Aorta (tissue), 5 donors: ENCODE measurements at regions not wholly inside any gene's neighbourhood (a gene's known extent, or its start where the extent isn't known, plus 50 kb on each side); places are given as distances from the start of the nearest gene placed in this dataset.

Source experiments
- ATAC-seq: fragments of 200-7000 bp; cut with Tn5 transposase; one replicate; pipeline ENCODE4 v1.9.1; 2022; ENCODE audit warnings: moderate library complexity; ENCODE audit not compliant: low FRiP score
- DNase-seq, 2 donors: peaks; one replicate each; pipeline ENCODE4 v3.0.0-alpha.2; 2020
- H3K27ac ChIP-seq, 2 donors: one replicate each; pipeline ENCODE4 v1.5.1; 2013; ENCODE audit warnings: low read length in 2 of 2, mild to moderate bottlenecking in 2 of 2, moderate library complexity in 2 of 2, control low read depth in 1 of 2, inconsistent platforms in 1 of 2, low read depth in 1 of 2
- H3K27me3 ChIP-seq, 2 donors: one replicate each; pipeline ENCODE4 v1.6.1; 2013; ENCODE audit warnings: control low read depth in 1 of 2, low read length in 1 of 2, mild to moderate bottlenecking in 1 of 2, moderate library complexity in 1 of 2; ENCODE audit not compliant: insufficient read depth in 2 of 2, control insufficient read depth in 1 of 2
- H3K36me3 ChIP-seq, 2 donors: one replicate each; pipeline ENCODE4 v1.6.1; 2013; ENCODE audit warnings: control low read depth in 1 of 2, low read length in 1 of 2, mild to moderate bottlenecking in 1 of 2; ENCODE audit not compliant: insufficient read depth in 2 of 2, control insufficient read depth in 1 of 2
- H3K4me1 ChIP-seq, 2 donors: one replicate each; pipeline ENCODE4 v1.6.1; 2013; ENCODE audit warnings: low read length in 2 of 2, control low read depth in 1 of 2, mild to moderate bottlenecking in 1 of 2, moderate library complexity in 1 of 2; ENCODE audit not compliant: insufficient read depth in 2 of 2, control insufficient read depth in 1 of 2
- H3K4me3 ChIP-seq, 2 donors: one replicate each; pipeline ENCODE4 v1.5.1; 2013; ENCODE audit warnings: low read length in 2 of 2, control low read depth in 1 of 2, mild to moderate bottlenecking in 1 of 2
- H3K9me3 ChIP-seq: one replicate; pipeline ENCODE4 v1.6.1; 2013; ENCODE audit warnings: mild to moderate bottlenecking, low read length; ENCODE audit not compliant: control insufficient read depth
- WGBS, 2 donors: extraction: QIAGEN DNeasy Blood & Tissue Kit; methylation state at CpG; one replicate each; pipeline ENCODE4 v1.1.7; 2013; 5-methylcytosine and 5-hydroxymethylcytosine counted together
- intact Hi-C, 2 donors: fragments of 100-400 bp; cut with DNase I; formaldehyde crosslinking; loops; one replicate each; pipeline versions ENCODE4 v1.14.2 to v1.15.0; 2022
- donor health status: healthy with polysubstance abuse.
- donor health status: Bipolar disorder and iron deficiency.
- donor health status: DM: no; HTN: no; CAD: no.
- donor health status: DM: no; HTN: no; CAD: no.
- donor health status: DM: yes; HTN: yes; CAD: no.

- Histone ChIP-seq H3K36me3 (no peaks in the 10 kb centered on the region), H3K9me3 (no peaks in the 10 kb centered on the region), H3K4me1 (no peaks in the 10 kb centered on the region), H3K27ac (no peak overlapping the region), H3K4me3 (no peak overlapping the region), H3K27me3 (no peaks in the 10 kb centered on the region)
- ATAC-seq (no peak), DNase-seq (no peak)
- intact Hi-C loops, result no loop called here
- 88% methylated on average over 8 of the region's 8 CpGs for WGBS, 2 donors
These were observed 655.8 kb downstream of the ZNF674 start for GRCh38 chrX:45889471-45889870.

- no peaks in the 10 kb centered on the region for H3K4me1 ChIP-seq
- no peak overlapping the region for H3K4me3 ChIP-seq
- intact Hi-C loops, result no loop called here
- ATAC-seq (no peak), DNase-seq (no peak)
- H3K9me3 ChIP-seq, result no peaks in the 10 kb centered on the region
- no peak overlapping the region for H3K27ac ChIP-seq
- H3K36me3 ChIP-seq, result no peaks in the 10 kb centered on the region
- no peaks in the 10 kb centered on the region for H3K27me3 ChIP-seq
These were observed 656.7 kb downstream of the ZNF674 start for GRCh38 chrX:45888518-45888917.

DNA sequence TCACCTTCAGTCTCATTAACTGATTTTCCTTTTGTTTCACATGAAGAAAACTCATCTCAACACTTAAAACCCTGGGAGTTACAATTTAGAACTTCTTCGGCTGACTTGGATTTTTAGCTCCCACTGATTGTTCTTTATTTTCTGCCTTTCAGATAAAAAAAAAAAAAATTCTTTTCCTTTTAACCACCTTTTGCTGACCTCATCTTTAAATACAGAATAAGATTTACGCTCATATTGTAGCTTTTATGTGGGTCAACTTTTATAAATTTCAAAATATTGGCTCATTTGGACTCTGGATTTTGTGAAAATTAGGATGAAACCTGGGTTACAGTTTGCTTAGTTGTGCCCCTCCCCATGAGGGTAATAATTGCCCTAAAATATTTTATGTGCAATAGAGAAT is 659.3 kb downstream of the ZNF674 start:
- H3K4me3 ChIP-seq, result no peak overlapping the region
- DNase-seq (no peak), ATAC-seq (no peak)
- no peaks in the 10 kb centered on the region for H3K9me3 ChIP-seq
- H3K4me1 ChIP-seq, result no peaks in the 10 kb centered on the region
- intact Hi-C loops, result no loop called here
- 88 to 96% methylated on average over 2 of the region's 2 CpGs for WGBS, 2 donors
- H3K27me3 ChIP-seq, result no peaks in the 10 kb centered on the region
- no peak overlapping the region for H3K27ac ChIP-seq
- no peaks in the 10 kb centered on the region for H3K36me3 ChIP-seq

- Histone ChIP-seq H3K4me1 (no peaks in the 10 kb centered on the region), H3K27me3 (no peaks in the 10 kb centered on the region), H3K9me3 (no peaks in the 10 kb centered on the region), H3K4me3 (no peak overlapping the region), H3K27ac (no peak overlapping the region), H3K36me3 (no peaks in the 10 kb centered on the region)
- intact Hi-C loops, result no loop called here
- ATAC-seq, result no peak
- 82 to 88% methylated on average over 3 of the region's 3 CpGs for WGBS, 2 donors
- DNase-seq, result no peak
These were observed 665.7 kb downstream of the ZNF674 start for GRCh38 chrX:45879512-45879911.

DNA sequence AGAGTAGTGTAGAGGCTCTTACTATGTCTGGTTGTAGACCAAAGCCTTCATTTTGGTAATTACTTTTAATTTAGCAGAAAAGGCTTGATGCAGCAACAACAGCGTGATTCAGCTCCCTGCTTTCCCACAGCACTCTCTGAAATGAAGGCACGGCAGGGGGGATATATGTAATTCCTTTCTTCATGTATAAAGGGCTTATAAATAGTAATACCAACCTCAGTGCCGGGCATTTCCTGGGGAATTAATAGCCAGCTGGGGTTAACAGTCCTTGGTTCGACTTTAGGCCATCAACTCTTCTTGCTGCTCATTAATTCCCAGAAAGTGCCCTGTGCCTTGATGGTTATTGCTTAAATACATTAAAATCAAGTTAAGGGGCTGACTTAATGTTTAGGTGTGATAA is 669.0 kb downstream of the ZNF674 start:
- Histone ChIP-seq H3K36me3 (no peaks in the 10 kb centered on the region), H3K9me3 (no peaks in the 10 kb centered on the region), H3K4me3 (no peak overlapping the region), H3K27ac (no peak overlapping the region), H3K27me3 (no peaks in the 10 kb centered on the region), H3K4me1 (no peaks in the 10 kb centered on the region)
- no peak for DNase-seq
- intact Hi-C loops, result no loop called here
- ATAC-seq, result no peak
- WGBS, 2 donors, result 71 to 87% methylated on average over 4 of the region's 4 CpGs

DNA sequence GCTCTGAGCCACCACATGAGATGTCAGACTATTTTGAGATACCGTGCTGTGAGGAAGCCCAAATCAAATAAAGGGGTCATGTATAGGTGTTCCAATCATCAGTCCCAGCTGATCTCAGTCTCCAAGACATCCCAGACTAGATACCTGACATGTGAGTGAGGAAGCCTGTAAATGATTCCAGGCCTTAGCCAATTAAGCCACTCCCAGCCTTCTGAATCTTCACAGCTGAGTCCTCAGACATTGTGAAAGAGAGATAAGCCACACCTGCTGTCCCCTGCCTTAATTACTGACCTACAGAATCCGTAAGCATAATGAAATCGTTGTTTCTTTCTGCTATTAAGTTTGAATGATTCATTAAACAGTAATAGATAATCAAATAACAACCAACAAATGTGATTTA is 671.4 kb downstream of the ZNF674 start:
- no peaks in the 10 kb centered on the region for H3K4me1 ChIP-seq
- H3K27me3 ChIP-seq, result no peaks in the 10 kb centered on the region
- WGBS, 2 donors, result 64 to 91% methylated on average over 3 of the region's 3 CpGs
- ATAC-seq (no peak), DNase-seq (no peak)
- no peak overlapping the region for H3K4me3 ChIP-seq
- no peaks in the 10 kb centered on the region for H3K36me3 ChIP-seq
- no peaks in the 10 kb centered on the region for H3K9me3 ChIP-seq
- H3K27ac ChIP-seq, result no peak overlapping the region
- intact Hi-C loops, result no loop called here

DNA sequence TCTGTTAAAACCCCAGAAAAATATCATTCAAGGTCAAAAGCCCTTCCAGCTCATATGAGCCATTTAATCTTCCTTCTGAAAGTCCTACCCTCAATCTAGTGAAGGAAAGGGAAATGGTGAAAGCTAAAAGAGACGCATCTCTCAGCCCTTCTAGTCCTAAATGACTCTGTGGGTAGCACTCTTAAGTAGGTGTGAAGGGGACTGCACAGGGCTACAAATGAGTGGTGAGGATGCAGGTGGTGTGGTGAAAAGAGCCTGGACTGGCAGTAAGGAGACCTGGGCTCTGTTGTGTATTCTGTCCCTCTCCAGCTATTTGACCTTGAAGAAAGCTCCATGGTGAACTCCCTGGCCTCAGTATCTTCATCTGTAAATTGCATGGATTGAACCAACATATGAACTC is 671.8 kb upstream of the DIPK2B start:
- DNase-seq (no peak), ATAC-seq (no peak)
- no peaks in the 10 kb centered on the region for H3K36me3 ChIP-seq
- H3K4me3 ChIP-seq, result no peak overlapping the region
- no peaks in the 10 kb centered on the region for H3K4me1 ChIP-seq
- H3K9me3 ChIP-seq, result no peaks in the 10 kb centered on the region
- no peaks in the 10 kb centered on the region for H3K27me3 ChIP-seq
- intact Hi-C loops, result no loop called here
- WGBS, 2 donors, result 87% methylated on average over 1 of the region's 1 CpG
- no peak overlapping the region for H3K27ac ChIP-seq

DNA sequence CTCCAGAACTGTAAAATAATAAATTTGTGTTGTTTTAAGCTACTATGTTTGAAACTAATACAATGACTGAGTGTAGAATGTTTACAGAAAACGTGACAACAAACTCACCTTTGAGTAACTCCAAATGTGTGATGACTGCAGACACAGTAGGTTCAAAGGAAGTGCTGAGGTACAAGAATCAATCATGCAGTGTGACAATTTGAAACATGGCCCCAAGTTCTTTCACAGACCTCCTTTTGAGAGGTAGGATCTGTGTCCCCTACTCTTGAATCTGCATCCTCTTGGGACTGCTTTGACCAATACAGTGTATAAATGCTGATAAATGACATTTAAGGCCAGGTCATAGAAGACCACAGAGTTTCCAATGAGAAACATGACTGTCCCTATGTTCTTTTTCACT is 667.7 kb upstream of the DIPK2B start:
- intact Hi-C loops, result no loop called here
- no peak overlapping the region for H3K27ac ChIP-seq
- no peak for DNase-seq
- 31 to 54% methylated on average over 1 of the region's 1 CpG for WGBS, 2 donors
- no peak for ATAC-seq
- no peaks in the 10 kb centered on the region for H3K27me3 ChIP-seq
- H3K4me3 ChIP-seq, result no peak overlapping the region
- H3K36me3 ChIP-seq, result no peaks in the 10 kb centered on the region
- no peaks in the 10 kb centered on the region for H3K9me3 ChIP-seq
- no peaks in the 10 kb centered on the region for H3K4me1 ChIP-seq

DNA sequence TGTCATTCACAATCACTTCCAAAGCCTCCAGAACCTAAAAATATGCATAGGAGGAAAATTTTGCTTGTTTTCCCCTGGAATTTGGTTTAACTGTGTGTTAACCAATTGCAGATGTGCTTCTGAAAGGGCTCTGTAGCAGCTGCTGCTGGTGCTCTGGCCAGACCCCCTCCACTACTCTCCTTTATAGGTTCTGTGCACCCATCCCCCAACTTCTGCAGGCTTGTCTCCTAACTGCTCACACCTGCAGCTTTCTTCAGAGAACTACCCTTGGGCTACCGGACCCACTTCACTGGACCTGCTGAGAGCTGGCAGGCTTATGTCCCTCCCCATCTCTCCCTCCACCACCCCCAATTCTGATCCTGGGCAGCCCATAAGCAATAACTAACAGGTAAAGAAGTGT is 662.1 kb upstream of the DIPK2B start:
- Histone ChIP-seq H3K4me3 (no peak overlapping the region), H3K27me3 (no peaks in the 10 kb centered on the region), H3K4me1 (no peaks in the 10 kb centered on the region), H3K9me3 (no peaks in the 10 kb centered on the region), H3K27ac (no peak overlapping the region), H3K36me3 (no peaks in the 10 kb centered on the region)
- intact Hi-C loops, result no loop called here
- no peak for DNase-seq
- ATAC-seq, result no peak
- WGBS, 2 donors, result 24 to 47% methylated on average over 1 of the region's 1 CpG

- WGBS, 2 donors, result 82 to 96% methylated on average over 1 of the region's 1 CpG
- H3K4me1 ChIP-seq, result no peaks in the 10 kb centered on the region
- intact Hi-C loops, result no loop called here
- H3K9me3 ChIP-seq, result no peaks in the 10 kb centered on the region
- ATAC-seq, result no peak
- H3K27ac ChIP-seq, result no peak overlapping the region
- no peaks in the 10 kb centered on the region for H3K27me3 ChIP-seq
- no peaks in the 10 kb centered on the region for H3K36me3 ChIP-seq
- no peak for DNase-seq
- no peak overlapping the region for H3K4me3 ChIP-seq
These were observed 659.8 kb upstream of the DIPK2B start for GRCh38 chrX:45860450-45860849.
